GM12878 (cell line): ENCODE measurements at regions not wholly inside any gene's neighbourhood (a gene's known extent, or its start where the extent isn't known, plus 50 kb on each side); places are given as distances from the start of the nearest gene placed in this dataset.

ENCODE experiments used
- ATAC-seq: fragments of 200-7000 bp; cut with Tn5 transposase; 3 replicates; pipeline ENCODE4 v1.9.1; 2020; ENCODE audit warnings: mild to moderate bottlenecking, moderate library complexity
- BruUV-seq: library from RNA; stranded (reverse); fragments of 400-500 nt; replicated peaks from 2 replicates; lab custom pipeline; 2021; lab: Mats Ljungman, UMichigan
- CTCF ChIA-PET: fragments of 300-600 bp; sonication (Branson Sonifier 250); formaldehyde crosslinking; extraction: SDS; loops from one replicate; lab custom pipeline; 2021; ENCODE audit warnings: inconsistent platforms; lab: Yijun Ruan, JAX
- POLR2A ChIA-PET: fragments of 350-600 bp; formaldehyde crosslinking; extraction: SDS; loops from one replicate; lab custom pipeline; 2021; ENCODE audit warnings: inconsistent platforms; lab: Charles Lee
- RAD21 ChIA-PET: fragments of 300-600 bp; sonication (Branson Sonifier 250); formaldehyde crosslinking; loops from one replicate; lab custom pipeline; 2023; ENCODE audit warnings: antibody characterized with exemption; ENCODE audit not compliant: unreplicated experiment; lab: Charles Lee
- SMC1A ChIA-PET: fragments of 300-600 bp; sonication (Branson Sonifier 250); formaldehyde crosslinking; loops from one replicate; lab custom pipeline; 2023; ENCODE audit not compliant: unreplicated experiment, uncharacterized antibody; lab: Charles Lee
- DNase-seq: peaks from one replicate; pipeline ENCODE4 v3.0.0-alpha.2; 2011; ENCODE audit warnings: low read depth, low spot score
- FAIRE-seq: peaks from 3 replicates; lab custom pipeline; 2011; peaks lifted over from hg19 to GRCh38; lab: Jason Lieb, UNC
- H2AFZ ChIP-seq: 2 replicates; pipeline ENCODE4 v1.6.0; 2011; ENCODE audit warnings: low read depth, low read length, control low read depth; ENCODE audit not compliant: control insufficient read depth
- H3K27ac ChIP-seq: 2 replicates; pipeline ENCODE4 v1.5.1; 2011; ENCODE audit warnings: control low read depth; ENCODE audit not compliant: control insufficient read depth, insufficient read depth
- H3K27me3 ChIP-seq, 2 experiments: replicated peaks in 1 of 2; 2 replicates each; pipeline versions ENCODE4 v1.6.0 to v1.6.1; 2011; ENCODE audit warnings: low read length in 1 of 2; ENCODE audit not compliant: control insufficient read depth in 2 of 2, insufficient read depth in 2 of 2
- H3K36me3 ChIP-seq, 2 experiments: 2 replicates each; pipeline ENCODE4 v1.5.1; 2011; ENCODE audit warnings: low read length in 1 of 2; ENCODE audit not compliant: control insufficient read depth in 2 of 2, insufficient read depth in 2 of 2
- H3K4me1 ChIP-seq: 2 replicates; pipeline ENCODE4 v1.6.1; 2011; ENCODE audit warnings: mild to moderate bottlenecking, low read length, moderate library complexity, mixed read lengths; ENCODE audit not compliant: control insufficient read depth, insufficient read depth
- H3K4me2 ChIP-seq: 2 replicates; pipeline ENCODE4 v1.6.0; 2011; ENCODE audit warnings: control low read depth; ENCODE audit not compliant: control insufficient read depth, insufficient read depth
- H3K4me3 ChIP-seq: fragments of 200-600 bp; sonication (generic); 2 replicates; pipeline ENCODE4 v1.5.1; 2016
- H3K79me2 ChIP-seq: 2 replicates; pipeline ENCODE4 v1.6.0; 2011; ENCODE audit warnings: low read length; ENCODE audit not compliant: control insufficient read depth, insufficient read depth
- H3K9ac ChIP-seq: 2 replicates; pipeline ENCODE4 v1.8.0; 2011; ENCODE audit warnings: low read length, control low read depth, mixed read lengths; ENCODE audit not compliant: control insufficient read depth, insufficient read depth
- H3K9me3 ChIP-seq: replicated peaks from 3 replicates; pipeline ENCODE4 v1.5.1; 2011; ENCODE audit warnings: mild to moderate bottlenecking, low read length; ENCODE audit not compliant: control insufficient read depth, insufficient read depth
- H4K20me1 ChIP-seq: 2 replicates; pipeline ENCODE4 v1.6.0; 2011; ENCODE audit not compliant: control insufficient read depth, insufficient read depth
- BRCA1 ChIP-seq: IDR thresholded peaks from 2 replicates; pipeline ENCODE4 v1.6.1; 2011; ENCODE audit warnings: low read depth, low read length, improper control_type of control experiment
- CBFB ChIP-seq: IDR thresholded peaks from 2 replicates; pipeline ENCODE4 v1.6.1; 2016; ENCODE audit warnings: antibody characterized with exemption, low read depth
- CBX3 ChIP-seq: fragments of 200-600 bp; sonication (generic); IDR thresholded peaks from 2 replicates; pipeline ENCODE4 v1.6.1; 2016; ENCODE audit warnings: low read depth, borderline replicate concordance
- CBX5 ChIP-seq: sonication (generic); IDR thresholded peaks from 2 replicates; pipeline ENCODE4 v1.6.1; 2016; ENCODE audit warnings: low read depth, moderate library complexity, mild to moderate bottlenecking, inconsistent platforms
- CEBPZ ChIP-seq: fragments of 150-350 bp; IDR thresholded peaks from 2 replicates; pipeline ENCODE4 v1.6.1; 2016; ENCODE audit warnings: low read depth, low read length
- GABPA ChIP-seq: IDR thresholded peaks from 2 replicates; pipeline ENCODE4 v1.6.1; 2014; ENCODE audit warnings: antibody characterized with exemption, low read depth, mild to moderate bottlenecking, inconsistent platforms
- JUND ChIP-seq: IDR thresholded peaks from 2 replicates; pipeline ENCODE4 v1.6.1; 2012; ENCODE audit warnings: low read depth, mild to moderate bottlenecking, low read length, improper control_type of control experiment, moderate library complexity
- KLF5 ChIP-seq: fragments of 450-650 bp; IDR thresholded peaks from 2 replicates; pipeline ENCODE4 v1.6.1; 2014; ENCODE audit warnings: mild to moderate bottlenecking; ENCODE audit not compliant: partially characterized antibody
- NFYA ChIP-seq: IDR thresholded peaks from 2 replicates; pipeline ENCODE4 v1.6.1; 2011; ENCODE audit warnings: low read depth, mild to moderate bottlenecking, low read length, improper control_type of control experiment, borderline replicate concordance
- POLR2A ChIP-seq: IDR thresholded peaks from 2 replicates; pipeline ENCODE4 v1.6.1; 2011; ENCODE audit warnings: low read depth, mild to moderate bottlenecking, low read length
- RUNX3 ChIP-seq: IDR thresholded peaks from 2 replicates; pipeline ENCODE4 v1.6.1; 2012; ENCODE audit warnings: low read length, inconsistent platforms
- SRF ChIP-seq, 2 experiments: IDR thresholded peaks; 2 replicates each; pipeline ENCODE4 v1.6.1; 2011; ENCODE audit warnings: low read depth in 2 of 2, low read length in 2 of 2, mild to moderate bottlenecking in 1 of 2, moderate library complexity in 1 of 2
- TCF7 ChIP-seq: IDR thresholded peaks from 2 replicates; pipeline ENCODE4 v1.6.1; 2014; ENCODE audit warnings: antibody characterized with exemption, borderline replicate concordance
- ZBTB11 ChIP-seq: fragments of 450-650 bp; formaldehyde crosslinking; IDR thresholded peaks from 2 replicates; pipeline ENCODE4 v1.5.0; 2022; ENCODE audit warnings: mild to moderate bottlenecking, missing genetic modification characterization
- ZBTB4 ChIP-seq: fragments of 450-650 bp; formaldehyde crosslinking; IDR thresholded peaks from 2 replicates; pipeline ENCODE4 v1.4.0; 2022; ENCODE audit warnings: mild to moderate bottlenecking, moderate library complexity
- ZNF207 ChIP-seq: fragments of 450-650 bp; IDR thresholded peaks from 2 replicates; pipeline ENCODE4 v1.6.1; 2014; ENCODE audit warnings: antibody characterized with exemption, mild to moderate bottlenecking, borderline replicate concordance
- ZNF24 ChIP-seq: fragments of 450-650 bp; IDR thresholded peaks from 2 replicates; pipeline ENCODE4 v1.6.1; 2017; ENCODE audit warnings: antibody characterized with exemption, mild to moderate bottlenecking
- ZSCAN29 ChIP-seq: fragments of 450-650 bp; IDR thresholded peaks from 2 replicates; pipeline ENCODE4 v1.6.1; 2017; ENCODE audit warnings: mild to moderate bottlenecking, moderate library complexity
- WGBS: methylation state at CpG from one replicate; pipeline ENCODE4 v1.1.6; 2016; ENCODE audit warnings: low lambda C conversion rate; ENCODE audit not compliant: insufficient replicate concordance, insufficient coverage; ENCODE audit errors: missing lambda C conversion rate; 5-methylcytosine and 5-hydroxymethylcytosine counted together
- in situ Hi-C: fragments of 300-500 bp; cut with MboI; formaldehyde crosslinking; loops from 9 replicates; pipeline ENCODE4 v1.14.3; 2018; ENCODE audit warnings: mixed read lengths
- intact Hi-C: fragments of 100-400 bp; cut with micrococcal nuclease; formaldehyde crosslinking; loops from one replicate; pipeline ENCODE4 v1.14.2; 2022; ENCODE audit not compliant: unreplicated experiment

GRCh38 chr2:228387776-228388175 is 206.3 kb upstream of the SPHKAP start:
- WGBS = 0% methylated on average over 3 of the region's 3 CpGs
- H3K4me2 ChIP-seq = no peak overlapping the region
- in situ Hi-C loops = no loop called here
- SMC1A ChIA-PET = no interaction called here
- no peak overlapping the region for H2AFZ ChIP-seq
- no peak overlapping the region for H3K27ac ChIP-seq
- H3K9me3 ChIP-seq = no peaks in the 10 kb centered on the region
- POLR2A ChIA-PET = no interaction called here
- TF ChIP-seq NFYA (no peak), JUND (no peak), ZSCAN29 (no peak), CEBPZ (no peak), CBFB (no peak), ZBTB11 (no peak), POLR2A (no peak), CBX3 (no peak), SRF (IDR thresholded peaks at IDR 0.05; ENCODE audit: low read depth in 2 of 2, low read length in 2 of 2) (no peak), ZBTB4 (CRISPR knock-in tag) (no peak), RUNX3 (no peak), ZNF207 (no peak), TCF7 (no peak), GABPA (no peak), KLF5 (no peak), CBX5 (no peak), ZNF24 (no peak), BRCA1 (no peak)
- no peaks in the 10 kb centered on the region for H3K27me3 ChIP-seq
- ATAC-seq (no peak), DNase-seq (no peak), FAIRE-seq (no peak)
- H3K79me2 ChIP-seq = no peaks in the 10 kb centered on the region
- intact Hi-C loops = loop anchor here (10.0 kb wide), 1 partner anchor 163 kb away; no protein-coding TSS in a partner anchor
- H4K20me1 ChIP-seq = no peaks in the 10 kb centered on the region
- no peak overlapping the region for H3K9ac ChIP-seq
- RAD21 ChIA-PET = no interaction called here
- no peaks in the 10 kb centered on the region for H3K36me3 ChIP-seq
- CTCF ChIA-PET = no interaction called here
- H3K4me1 ChIP-seq = no peaks in the 10 kb centered on the region
- BruUV-seq = no TSS peak
- no peak overlapping the region for H3K4me3 ChIP-seq
